PC-9 (cell line): ENCODE measurements at regions not wholly inside any gene's neighbourhood (a gene's known extent, or its start where the extent isn't known, plus 50 kb on each side); places are given as distances from the start of the nearest gene placed in this dataset.

Experiments used
- EZH2 ChIP-seq: fragments of 200-600 bp; sonication (generic); IDR thresholded peaks from 2 replicates; pipeline ENCODE4 v1.8.0; 2017; ENCODE audit warnings: antibody characterized with exemption, low read depth
- TF ChIP-seq, protein P1 (sequence below): fragments of 200-600 bp; sonication (generic); conservative IDR thresholded peaks from 2 replicates; pipeline ENCODE4 v1.6.1; 2017; ENCODE audit warnings: mixed run types, antibody characterized with exemption, mild to moderate bottlenecking, moderate library complexity

- TF ChIP-seq, protein P1, sequence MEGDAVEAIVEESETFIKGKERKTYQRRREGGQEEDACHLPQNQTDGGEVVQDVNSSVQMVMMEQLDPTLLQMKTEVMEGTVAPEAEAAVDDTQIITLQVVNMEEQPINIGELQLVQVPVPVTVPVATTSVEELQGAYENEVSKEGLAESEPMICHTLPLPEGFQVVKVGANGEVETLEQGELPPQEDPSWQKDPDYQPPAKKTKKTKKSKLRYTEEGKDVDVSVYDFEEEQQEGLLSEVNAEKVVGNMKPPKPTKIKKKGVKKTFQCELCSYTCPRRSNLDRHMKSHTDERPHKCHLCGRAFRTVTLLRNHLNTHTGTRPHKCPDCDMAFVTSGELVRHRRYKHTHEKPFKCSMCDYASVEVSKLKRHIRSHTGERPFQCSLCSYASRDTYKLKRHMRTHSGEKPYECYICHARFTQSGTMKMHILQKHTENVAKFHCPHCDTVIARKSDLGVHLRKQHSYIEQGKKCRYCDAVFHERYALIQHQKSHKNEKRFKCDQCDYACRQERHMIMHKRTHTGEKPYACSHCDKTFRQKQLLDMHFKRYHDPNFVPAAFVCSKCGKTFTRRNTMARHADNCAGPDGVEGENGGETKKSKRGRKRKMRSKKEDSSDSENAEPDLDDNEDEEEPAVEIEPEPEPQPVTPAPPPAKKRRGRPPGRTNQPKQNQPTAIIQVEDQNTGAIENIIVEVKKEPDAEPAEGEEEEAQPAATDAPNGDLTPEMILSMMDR: no peak
- TF ChIP-seq EZH2: no peak
Observed at GRCh38 chr7:124120911-124121310, 88.0 kb upstream of the TMEM229A start.
